ENCODE measurements at regions not wholly inside any gene's neighbourhood (a gene's known extent, or its start where the extent isn't known, plus 50 kb on each side); places are given as distances from the start of the nearest gene placed in this dataset.

GRCh38 chr3:171531716-171532115 lies 71.5 kb upstream of the TNIK start:
- no peak for TF ChIP-seq CTCF (IDR thresholded peaks at IDR 0.05)
- no peak for TF ChIP-seq POLR2A (IDR thresholded peaks at IDR 0.05)
